IMR-90 (cell line): ENCODE measurements at regions not wholly inside any gene's neighbourhood (a gene's known extent, or its start where the extent isn't known, plus 50 kb on each side); places are given as distances from the start of the nearest gene placed in this dataset.

Experiments
- ATAC-seq: fragments of 200-7000 bp; cut with Tn5 transposase; 2 replicates; pipeline ENCODE4 v1.9.1; 2020; ENCODE audit warnings: low read depth, mild to moderate bottlenecking, moderate library complexity
- BruUV-seq: library from RNA; stranded (reverse); fragments of 400-500 nt; replicated peaks from 2 replicates; lab custom pipeline; 2021; lab: Mats Ljungman, UMichigan
- CTCF ChIA-PET: fragments of 300-600 bp; formaldehyde crosslinking; extraction: SDS; loops from one replicate; lab custom pipeline; 2021; ENCODE audit warnings: antibody characterized with exemption; lab: Yijun Ruan, JAX
- POLR2A ChIA-PET: fragments of 300-600 bp; sonication (Branson Sonifier 250); formaldehyde crosslinking; loops from one replicate; lab custom pipeline; 2022; ENCODE audit warnings: antibody characterized with exemption; ENCODE audit not compliant: unreplicated experiment; lab: Charles Lee
- DNase-seq: peaks from one replicate; pipeline ENCODE4 v3.0.0; 2013
- H2AFZ ChIP-seq: replicated peaks from 2 replicates; pipeline ENCODE3; 2013; ENCODE audit warnings: low read length, mild to moderate bottlenecking; ENCODE audit not compliant: poor library complexity
- H2AK5ac ChIP-seq: 2 replicates; pipeline ENCODE4 v1.6.1; 2013; ENCODE audit warnings: low read depth, low read length, inconsistent platforms
- H2AK9ac ChIP-seq: replicated peaks from 2 replicates; pipeline ENCODE3; 2013; ENCODE audit warnings: mild to moderate bottlenecking, low read depth, low read length, moderate library complexity; ENCODE audit not compliant: poor library complexity
- H2BK120ac ChIP-seq: 2 replicates; pipeline ENCODE4 v1.6.1; 2013; ENCODE audit warnings: low read depth, low read length, inconsistent platforms
- H2BK15ac ChIP-seq: 3 replicates; pipeline ENCODE4 v1.6.1; 2013; ENCODE audit warnings: low read depth, low read length, inconsistent platforms
- H2BK20ac ChIP-seq: 2 replicates; pipeline ENCODE4 v1.6.1; 2013; ENCODE audit warnings: low read depth, mild to moderate bottlenecking, inconsistent platforms, low read length, moderate library complexity
- H2BK5ac ChIP-seq: 2 replicates; pipeline ENCODE4 v1.6.1; 2013; ENCODE audit warnings: mild to moderate bottlenecking, low read depth, low read length, inconsistent platforms; ENCODE audit not compliant: poor library complexity, severe bottlenecking
- H3K14ac ChIP-seq: replicated peaks from 2 replicates; pipeline ENCODE4 v1.6.1; 2013; ENCODE audit warnings: low read depth, low read length, inconsistent platforms
- H3K18ac ChIP-seq: 2 replicates; pipeline ENCODE4 v1.6.1; 2013; ENCODE audit warnings: low read depth, low read length, control low read depth
- H3K23ac ChIP-seq: 2 replicates; pipeline ENCODE4 v1.6.1; 2013; ENCODE audit warnings: low read depth, low read length, inconsistent platforms
- H3K27ac ChIP-seq: 2 replicates; pipeline ENCODE4 v1.5.1; 2013; ENCODE audit warnings: mild to moderate bottlenecking, control low read depth, low read length; ENCODE audit not compliant: insufficient read depth
- H3K27me3 ChIP-seq: 2 replicates; pipeline ENCODE4 v1.6.1; 2013; ENCODE audit warnings: low read length; ENCODE audit not compliant: control insufficient read depth, insufficient read depth
- H3K36me3 ChIP-seq: 2 replicates; pipeline ENCODE4 v1.6.1; 2013; ENCODE audit warnings: low read length, mixed read lengths; ENCODE audit not compliant: control insufficient read depth, insufficient read depth
- H3K4ac ChIP-seq: 2 replicates; pipeline ENCODE4 v1.6.1; 2013; ENCODE audit warnings: low read depth, low read length, inconsistent platforms
- H3K4me1 ChIP-seq: 2 replicates; pipeline ENCODE4 v1.6.1; 2013; ENCODE audit warnings: low read length, mixed read lengths; ENCODE audit not compliant: control insufficient read depth, insufficient read depth
- H3K4me2 ChIP-seq: 2 replicates; pipeline ENCODE4 v1.6.1; 2013; ENCODE audit warnings: low read depth, mild to moderate bottlenecking, control low read depth, low read length, moderate library complexity
- H3K4me3 ChIP-seq: 2 replicates; pipeline ENCODE4 v1.5.1; 2013; ENCODE audit warnings: low read depth, mild to moderate bottlenecking, control low read depth, low read length, moderate library complexity; ENCODE audit not compliant: insufficient read depth
- H3K56ac ChIP-seq: 2 replicates; pipeline ENCODE4 v1.6.1; 2013; ENCODE audit warnings: low read length, inconsistent platforms; ENCODE audit not compliant: insufficient read depth; ENCODE audit errors: extremely low read depth
- H3K79me1 ChIP-seq, 2 experiments: 2 replicates each; pipeline ENCODE4 v1.6.1; 2013; ENCODE audit warnings: low read length in 2 of 2, inconsistent platforms in 1 of 2, low read depth in 1 of 2
- H3K9ac ChIP-seq: 2 replicates; pipeline ENCODE4 v1.6.1; 2013; ENCODE audit warnings: low read depth, low read length, control low read depth
- H3K9me1 ChIP-seq: 2 replicates; pipeline ENCODE4 v1.6.1; 2013; ENCODE audit warnings: low read length, inconsistent platforms; ENCODE audit not compliant: insufficient read depth
- H3K9me3 ChIP-seq: 2 replicates; pipeline ENCODE4 v1.6.1; 2013; ENCODE audit warnings: low read length; ENCODE audit not compliant: control insufficient read depth, insufficient read depth
- H4K20me1 ChIP-seq: 2 replicates; pipeline ENCODE4 v1.6.1; 2013; ENCODE audit warnings: low read length, inconsistent platforms; ENCODE audit not compliant: insufficient read depth
- H4K5ac ChIP-seq: 2 replicates; pipeline ENCODE4 v1.6.1; 2013; ENCODE audit warnings: mild to moderate bottlenecking, low read depth, low read length, control low read depth
- H4K8ac ChIP-seq, 2 experiments: 2 replicates each; pipeline ENCODE4 v1.6.1; 2013; ENCODE audit warnings: low read depth in 2 of 2, low read length in 2 of 2, control low read depth in 1 of 2, inconsistent platforms in 1 of 2
- H4K91ac ChIP-seq: 2 replicates; pipeline ENCODE4 v1.6.1; 2013; ENCODE audit warnings: low read depth, low read length, inconsistent platforms; ENCODE audit not compliant: insufficient read depth
- RFX5 ChIP-seq: IDR thresholded peaks from 2 replicates; pipeline ENCODE4 v1.8.0; 2012; ENCODE audit warnings: low read depth, mild to moderate bottlenecking, low read length, moderate library complexity
- WGBS, 2 experiments: methylation state at CpG; one replicate each; pipeline versions ENCODE4 v1.1.5 to v1.1.7; 2013; ENCODE audit warnings: missing lambda C conversion rate in 2 of 2; ENCODE audit not compliant: insufficient read length in 1 of 2; ENCODE audit errors: extremely low coverage in 2 of 2; 5-methylcytosine and 5-hydroxymethylcytosine counted together
- dilution Hi-C: fragments of 300-500 bp; cut with HindIII; formaldehyde crosslinking; loops from one replicate; pipeline ENCODE4 v1.14.3; 2018; ENCODE audit warnings: low sequenced_read_pairs; ENCODE audit not compliant: unreplicated experiment
- in situ Hi-C: fragments of 300-500 bp; cut with MboI; formaldehyde crosslinking; loops from 3 replicates; pipeline ENCODE4 v1.14.3; 2019; ENCODE audit warnings: low sequenced_read_pairs, inconsistent platforms, mixed read lengths
- intact Hi-C: fragments of 100-400 bp; cut with micrococcal nuclease; formaldehyde crosslinking; loops from 2 replicates; pipeline ENCODE4 v1.10.0; 2022

- no peak overlapping the region for H2AK5ac ChIP-seq
- peaks cover 7% of the 10 kb centered on the region; the same call in 1 of the 2 replicates for H3K27me3 ChIP-seq
- H2BK120ac ChIP-seq = no peak overlapping the region
- peaks cover 4% of the 10 kb centered on the region; the same call in 1 of the 2 replicates for H3K9me1 ChIP-seq
- no peak overlapping the region for H4K5ac ChIP-seq
- H3K36me3 ChIP-seq = no peaks in the 10 kb centered on the region
- no peak overlapping the region for H2BK20ac ChIP-seq
- H3K23ac ChIP-seq = no peak overlapping the region
- DNase-seq (no peak), ATAC-seq (no peak)
- H2BK5ac ChIP-seq = no peak overlapping the region
- no peak for TF ChIP-seq RFX5
- no peak overlapping the region for H2AK9ac ChIP-seq
- in situ Hi-C loops (no loop called here), intact Hi-C loops (no loop called here), dilution Hi-C loops (loop anchor here (25.0 kb wide), 1 partner anchor 173 kb away; no protein-coding TSS in a partner anchor)
- no peak overlapping the region for H3K4me3 ChIP-seq
- no peaks in the 10 kb centered on the region for H3K79me1 ChIP-seq
- H3K56ac ChIP-seq = no peak overlapping the region
- no peak overlapping the region for H3K14ac ChIP-seq
- H3K18ac ChIP-seq = no peak overlapping the region
- no CpG with 5 or more reads among the region's 2 CpGs for WGBS, 2 experiments
- ChIA-PET CTCF (interaction anchor here (0.7 kb wide), 1 partner anchor 12 kb away, joined by 3 read pairs; no protein-coding TSS in a partner anchor), POLR2A (no interaction called here)
- no peak overlapping the region for H4K8ac ChIP-seq
- H2BK15ac ChIP-seq = no peak overlapping the region
- no peak overlapping the region for H3K9ac ChIP-seq
- no peak overlapping the region for H4K91ac ChIP-seq
- no TSS peak for BruUV-seq
- H3K4ac ChIP-seq = no peak overlapping the region
- no peaks in the 10 kb centered on the region for H4K20me1 ChIP-seq
- no peak overlapping the region for H3K27ac ChIP-seq
- no peak overlapping the region for H3K4me2 ChIP-seq
- H2AFZ ChIP-seq = no peak overlapping the region
- peaks cover 4% of the 10 kb centered on the region; the same call in 1 of the 2 replicates for H3K4me1 ChIP-seq
- H3K9me3 ChIP-seq = no peaks in the 10 kb centered on the region
These were observed 157.9 kb downstream of the ARL4C start for GRCh38 chr2:234339011-234339410.
